Thymus (tissue), 11 donors: ENCODE measurements at regions not wholly inside any gene's neighbourhood (a gene's known extent, or its start where the extent isn't known, plus 50 kb on each side); places are given as distances from the start of the nearest gene placed in this dataset.
"Not testable (repeated sequence)": the region's sequence is repeated elsewhere in the genome, so short reads cannot be mapped to it uniquely, and the experiment has no call there.

ENCODE experiments used
- DNase-seq, 9 donors: peaks; one replicate each; pipeline ENCODE4 v3.0.0-alpha.2; 2013; ENCODE audit warnings: low spot score in 9 of 9, low read depth in 6 of 9, missing footprints in 1 of 9
- H3K27ac ChIP-seq, 2 donors: one replicate each; pipeline ENCODE4 v1.5.1; 2013; ENCODE audit warnings: control low read depth in 1 of 2, low read depth in 1 of 2, low read length in 1 of 2, mild to moderate bottlenecking in 1 of 2, moderate library complexity in 1 of 2
- H3K27me3 ChIP-seq, 2 donors: one replicate each; pipeline ENCODE4 v1.5.1; 2013; ENCODE audit warnings: low read length in 1 of 2; ENCODE audit not compliant: control insufficient read depth in 2 of 2, insufficient read depth in 1 of 2
- H3K36me3 ChIP-seq, 2 donors: one replicate each; pipeline ENCODE4 v1.5.1; 2013; ENCODE audit warnings: low read length in 1 of 2, mild to moderate bottlenecking in 1 of 2, moderate library complexity in 1 of 2; ENCODE audit not compliant: control insufficient read depth in 2 of 2, insufficient read depth in 2 of 2
- H3K4me1 ChIP-seq, 2 donors: one replicate each; pipeline ENCODE4 v1.5.1; 2013; ENCODE audit warnings: low read length in 2 of 2; ENCODE audit not compliant: control insufficient read depth in 2 of 2, insufficient read depth in 2 of 2
- H3K4me3 ChIP-seq, 2 donors: one replicate each; pipeline ENCODE4 v1.5.1; 2013; ENCODE audit warnings: low read length in 2 of 2, control low read depth in 1 of 2, mild to moderate bottlenecking in 1 of 2
- H3K9me3 ChIP-seq, 2 donors: one replicate each; pipeline ENCODE4 v1.5.1; 2013; ENCODE audit warnings: low read length in 1 of 2, mild to moderate bottlenecking in 1 of 2; ENCODE audit not compliant: control insufficient read depth in 2 of 2, insufficient read depth in 1 of 2
- WGBS: extraction: QIAGEN DNeasy Blood & Tissue Kit; methylation state at CpG from one replicate; pipeline ENCODE4 v1.1.7; 2013; 5-methylcytosine and 5-hydroxymethylcytosine counted together
- donor health status: healthy.

DNA sequence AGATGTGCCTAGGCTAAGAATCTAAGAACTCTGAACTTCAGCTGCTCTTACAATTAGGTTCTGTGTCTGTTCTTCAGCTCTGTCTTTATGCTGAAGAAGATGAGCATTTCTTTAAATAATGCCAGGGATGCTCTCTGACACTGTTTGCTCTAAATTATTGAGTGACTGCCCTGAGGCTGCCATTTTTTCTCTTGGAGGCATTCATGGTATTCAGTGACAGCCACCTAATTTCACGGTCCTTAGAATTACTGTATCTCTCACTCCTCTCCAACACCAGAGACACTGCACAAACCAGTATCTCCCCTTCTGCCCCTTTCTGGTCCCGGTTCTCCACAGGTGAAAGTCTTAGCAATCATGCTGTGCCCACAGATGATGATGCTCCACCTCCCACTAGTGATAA is 123.6 kb upstream of the MPHOSPH6 start:
- Histone ChIP-seq H3K27me3 (no peaks in the 10 kb centered on the region), H3K36me3 (no peaks in the 10 kb centered on the region), H3K27ac (no peak overlapping the region), H3K4me1 (no peaks in the 10 kb centered on the region), H3K4me3 (no peak overlapping the region), H3K9me3 (no peaks in the 10 kb centered on the region)
- 95% methylated on average over 2 of the region's 2 CpGs for WGBS
- DNase-seq, result no peak

DNA sequence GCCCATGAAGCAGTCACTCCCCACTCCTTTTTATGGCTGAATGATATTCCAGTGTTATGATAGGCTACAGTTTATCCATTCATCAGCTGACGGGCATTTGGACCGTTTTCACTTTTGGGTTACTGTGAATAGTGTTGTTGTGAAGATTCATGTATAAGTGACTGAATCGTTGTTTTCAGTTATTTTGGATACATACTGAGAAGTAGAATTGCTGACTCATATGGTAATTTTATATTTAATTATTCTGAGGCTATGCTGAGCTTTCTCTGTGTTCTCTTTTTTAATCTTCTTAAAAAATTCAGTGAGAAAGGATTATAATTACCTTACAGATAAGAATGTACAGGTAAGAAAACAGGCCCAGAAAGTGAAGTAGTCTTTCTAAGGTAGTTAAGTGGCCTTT is 117.9 kb upstream of the MPHOSPH6 start:
- no peaks in the 10 kb centered on the region for H3K36me3 ChIP-seq
- no peaks in the 10 kb centered on the region for H3K9me3 ChIP-seq
- H3K4me3 ChIP-seq, result no peak overlapping the region
- no peaks in the 10 kb centered on the region for H3K4me1 ChIP-seq
- no peak overlapping the region for H3K27ac ChIP-seq
- no peak for DNase-seq
- 89% methylated on average over 3 of the region's 3 CpGs for WGBS
- no peaks in the 10 kb centered on the region for H3K27me3 ChIP-seq

DNA sequence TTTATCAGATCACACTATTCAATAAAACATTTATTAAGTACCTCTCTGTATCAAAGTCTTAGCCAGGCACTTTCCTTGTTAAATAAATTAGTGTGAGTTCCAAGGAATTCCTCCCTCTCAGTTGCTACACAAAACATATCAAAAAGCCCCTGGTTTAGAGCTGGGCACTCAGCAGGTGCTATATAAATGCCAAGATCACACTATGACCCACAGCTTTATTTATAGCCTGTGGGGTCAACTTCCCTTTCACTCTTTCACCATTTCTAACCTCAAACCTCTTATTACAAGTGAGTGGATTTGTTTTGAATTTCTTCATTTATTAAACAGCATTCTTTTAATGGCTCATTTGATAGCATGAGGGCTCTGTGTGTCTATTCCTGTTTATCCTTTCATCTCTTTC is 112.6 kb upstream of the MPHOSPH6 start:
- Histone ChIP-seq H3K36me3 (no peaks in the 10 kb centered on the region), H3K4me3 (no peak overlapping the region), H3K4me1 (no peaks in the 10 kb centered on the region), H3K27ac (no peak overlapping the region), H3K27me3 (no peaks in the 10 kb centered on the region), H3K9me3 (no peaks in the 10 kb centered on the region)
- DNase-seq, result no peak

DNA sequence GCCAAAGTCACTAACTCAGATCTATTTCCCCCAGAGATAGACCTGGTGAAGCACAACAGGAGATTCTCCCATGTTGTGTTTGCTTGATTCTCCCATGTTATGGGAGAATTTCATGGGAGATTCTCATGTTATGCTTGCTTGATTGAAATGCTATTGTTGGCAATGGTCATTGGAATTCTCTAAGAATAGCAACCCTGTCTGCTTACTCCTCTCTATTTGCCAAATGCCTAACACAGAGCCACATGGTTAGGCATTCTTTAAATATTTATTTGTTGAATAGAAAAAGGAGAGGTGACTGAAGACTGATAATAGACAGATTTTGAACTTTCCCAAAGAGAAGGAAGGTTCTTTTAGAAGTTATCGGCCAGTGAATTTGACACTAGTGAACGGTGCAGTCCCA is 111.5 kb upstream of the MPHOSPH6 start:
- DNase-seq, result no peak
- no peaks in the 10 kb centered on the region for H3K27me3 ChIP-seq
- no peaks in the 10 kb centered on the region for H3K36me3 ChIP-seq
- H3K9me3 ChIP-seq, result no peaks in the 10 kb centered on the region
- no peak overlapping the region for H3K27ac ChIP-seq
- WGBS, result 97% methylated on average over 2 of the region's 2 CpGs
- H3K4me1 ChIP-seq, result no peaks in the 10 kb centered on the region
- H3K4me3 ChIP-seq, result no peak overlapping the region

DNA sequence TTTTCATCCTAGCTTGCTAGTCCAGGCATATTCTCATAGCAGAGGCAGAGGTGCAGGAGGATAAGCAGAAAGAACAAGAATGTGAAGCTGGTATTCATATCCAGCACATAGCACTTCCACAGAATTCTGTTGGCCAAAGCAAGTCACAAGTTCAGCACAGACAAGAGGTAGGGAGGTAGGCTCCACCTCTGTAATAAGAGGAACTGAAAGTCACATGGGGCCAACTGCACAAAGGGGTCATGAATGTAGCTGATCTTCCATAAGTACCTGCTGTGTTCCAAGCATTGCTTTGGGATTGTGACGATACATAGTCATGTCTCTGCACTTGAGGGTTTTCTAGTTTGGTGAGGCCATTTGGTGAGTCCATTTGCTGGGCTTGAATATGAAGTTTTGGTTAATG is 110.8 kb upstream of the MPHOSPH6 start:
- Histone ChIP-seq H3K27ac (no peak overlapping the region), H3K9me3 (no peaks in the 10 kb centered on the region), H3K27me3 (no peaks in the 10 kb centered on the region), H3K4me1 (no peaks in the 10 kb centered on the region), H3K4me3 (no peak overlapping the region), H3K36me3 (no peaks in the 10 kb centered on the region)
- no peak for DNase-seq
- 96% methylated on average over 1 of the region's 1 CpG for WGBS

DNA sequence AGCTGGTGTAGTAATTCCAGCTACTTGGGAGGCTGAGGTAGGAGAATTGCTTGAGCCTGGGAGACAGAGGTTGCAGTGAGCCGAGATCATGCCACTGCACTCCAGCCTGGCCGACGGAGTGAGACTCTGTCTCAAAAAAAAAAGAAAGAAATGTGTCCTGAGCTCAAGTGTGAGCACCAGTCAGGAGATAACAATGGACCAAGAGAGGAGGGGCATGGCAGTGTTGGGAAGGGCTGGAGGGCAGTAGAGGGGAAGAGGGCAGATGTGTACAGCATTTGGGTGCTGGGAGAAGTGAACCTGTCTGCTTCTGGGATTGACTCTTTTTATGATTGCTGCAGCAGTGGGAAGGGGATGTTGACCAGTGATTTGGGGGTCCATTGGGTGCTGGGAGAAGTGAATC is 105.3 kb upstream of the MPHOSPH6 start:
- H3K4me3 ChIP-seq, H3K27me3 ChIP-seq, H3K27ac ChIP-seq, DNase-seq, H3K9me3 ChIP-seq, H3K36me3 ChIP-seq, H3K4me1 ChIP-seq: not testable (repeated sequence)
- WGBS, result 95% methylated on average over 3 of the region's 3 CpGs

DNA sequence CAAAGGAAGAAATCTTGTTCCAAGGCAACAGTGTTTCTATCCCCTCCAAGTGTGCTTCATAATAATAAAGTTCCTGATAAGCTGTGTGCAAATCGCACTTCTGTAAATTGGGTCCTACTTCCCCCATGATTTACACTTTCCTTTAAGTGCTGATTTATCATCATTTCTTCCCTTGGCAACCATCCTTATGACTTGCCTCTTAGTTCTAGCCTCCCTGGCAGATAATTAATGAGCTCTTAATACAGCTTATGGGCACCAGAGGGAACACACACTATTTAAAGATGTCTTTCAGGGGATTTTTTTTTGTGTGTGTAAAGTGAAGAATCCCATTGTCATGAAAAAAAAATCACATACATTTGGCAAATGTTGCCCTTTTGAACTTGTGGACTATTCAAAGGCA is 101.6 kb upstream of the MPHOSPH6 start:
- no peaks in the 10 kb centered on the region for H3K36me3 ChIP-seq
- H3K4me3 ChIP-seq, result no peak overlapping the region
- H3K27me3 ChIP-seq, result no peaks in the 10 kb centered on the region
- H3K9me3 ChIP-seq, result no peaks in the 10 kb centered on the region
- no peaks in the 10 kb centered on the region for H3K4me1 ChIP-seq
- WGBS, result 59% methylated on average over 1 of the region's 1 CpG
- no peak for DNase-seq
- H3K27ac ChIP-seq, result no peak overlapping the region

DNA sequence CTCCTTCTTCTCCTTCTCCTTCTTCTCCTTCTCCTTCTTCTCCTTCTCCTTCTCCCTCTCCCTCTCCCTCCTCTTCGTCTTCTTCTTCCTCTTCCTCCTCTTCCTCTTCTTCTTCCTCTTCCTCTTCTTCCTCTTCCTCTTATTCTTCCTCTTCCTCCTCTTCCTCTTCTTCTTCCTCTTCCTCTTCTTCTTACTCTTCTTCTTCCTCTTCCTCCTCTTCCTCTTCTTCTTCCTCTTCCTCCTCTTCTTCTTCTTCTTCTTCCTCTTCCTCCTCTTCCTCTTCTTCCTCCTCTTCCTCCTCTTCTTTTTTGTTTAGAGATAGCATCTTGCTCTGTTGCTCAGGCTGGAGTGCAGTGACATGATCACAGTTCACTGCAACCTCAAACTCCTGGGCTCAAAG is 97.7 kb upstream of the MPHOSPH6 start:
- not testable (repeated sequence) for H3K27ac ChIP-seq, H3K4me3 ChIP-seq, DNase-seq, H3K4me1 ChIP-seq, H3K9me3 ChIP-seq, H3K36me3 ChIP-seq, H3K27me3 ChIP-seq
- 67% methylated on average over 1 of the region's 1 CpG for WGBS

DNA sequence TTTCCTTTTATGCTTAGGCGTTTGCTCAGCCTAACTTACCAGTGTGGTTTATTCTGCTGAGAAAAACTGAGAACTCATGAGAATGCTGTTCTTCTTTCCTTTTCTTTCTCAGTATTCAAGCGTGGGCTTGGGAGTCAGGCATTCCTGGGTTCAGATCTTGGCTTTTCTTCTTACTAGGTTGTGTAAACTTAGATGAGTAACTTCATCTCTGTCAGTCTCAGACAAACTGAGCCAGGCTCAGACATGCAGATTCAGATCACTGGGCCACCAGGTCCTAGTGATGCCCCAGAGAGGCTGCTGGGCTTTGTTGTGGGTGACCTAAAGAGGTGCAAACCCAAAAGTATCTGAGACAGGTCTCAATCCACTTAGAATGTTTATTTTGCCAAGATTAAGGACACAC is 95.8 kb upstream of the MPHOSPH6 start:
- DNase-seq, result no peak
- H3K27me3 ChIP-seq, result peaks cover 0 to 3% of the 10 kb centered on the region in 2 donors
- no peaks in the 10 kb centered on the region for H3K36me3 ChIP-seq
- no peak overlapping the region for H3K4me3 ChIP-seq
- H3K27ac ChIP-seq, result no peak overlapping the region
- no peaks in the 10 kb centered on the region for H3K9me3 ChIP-seq
- WGBS, result 74% methylated on average over 2 of the region's 2 CpGs
- no peaks in the 10 kb centered on the region for H3K4me1 ChIP-seq

DNA sequence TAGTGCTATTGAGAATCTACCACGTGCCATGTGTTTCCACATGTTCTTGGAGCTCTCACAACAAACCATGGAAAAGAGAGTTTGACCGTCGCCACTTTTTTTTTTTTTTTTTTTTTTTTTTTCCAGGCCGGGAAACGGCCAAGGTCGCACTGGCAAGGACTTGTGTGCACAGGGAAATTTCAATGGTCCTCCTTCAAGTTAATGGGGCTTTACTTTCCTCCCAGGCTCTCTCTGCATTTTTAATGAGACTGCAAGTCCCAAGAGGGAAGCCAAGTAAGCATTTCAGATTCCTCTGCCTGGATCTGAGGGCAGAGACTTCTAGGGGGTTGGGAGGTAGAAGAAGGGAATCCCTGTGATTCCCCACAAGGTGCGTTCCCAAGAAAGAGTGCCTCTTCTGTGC is 94.7 kb upstream of the MPHOSPH6 start:
- 70% methylated on average over 7 of the region's 7 CpGs for WGBS

More for the DNA sequence above, 94.7 kb upstream of the MPHOSPH6 start:
- Histone ChIP-seq H3K4me3 (no peak overlapping the region), H3K27me3 (peaks cover 0 to 3% of the 10 kb centered on the region in 2 donors), H3K36me3 (no peaks in the 10 kb centered on the region), H3K4me1 (no peaks in the 10 kb centered on the region), H3K27ac (no peak overlapping the region), H3K9me3 (no peaks in the 10 kb centered on the region)
- no peak for DNase-seq
